ENCODE measurements at regions not wholly inside any gene's neighbourhood (a gene's known extent, or its start where the extent isn't known, plus 50 kb on each side); places are given as distances from the start of the nearest gene placed in this dataset.
"Not testable (repeated sequence)": the region's sequence is repeated elsewhere in the genome, so short reads cannot be mapped to it uniquely, and the experiment has no call there.

- DNase-seq: no peak
Measured at GRCh38 chr10:36489181-36489580, 636.2 kb upstream of the ANKRD30A start.

GRCh38 chr10:36488579-36488978 is 636.8 kb upstream of the ANKRD30A start:
- no peak for DNase-seq

GRCh38 chr10:36479073-36479472 is 646.3 kb upstream of the ANKRD30A start:
- DNase-seq: no peak

GRCh38 chr10:36476399-36476798 is 649.0 kb upstream of the ANKRD30A start:
- no peak for DNase-seq

- DNase-seq: no peak
Measured at GRCh38 chr10:36475746-36476145, 649.7 kb upstream of the ANKRD30A start.

GRCh38 chr10:36474456-36474855 is 650.9 kb upstream of the ANKRD30A start:
- DNase-seq: no peak

- no peak for DNase-seq
Measured at GRCh38 chr10:36473122-36473521, 652.3 kb upstream of the ANKRD30A start.

- no peak for DNase-seq
Measured at GRCh38 chr10:36469585-36469984, 655.8 kb upstream of the ANKRD30A start.

- DNase-seq: no peak
Measured at GRCh38 chr10:36468620-36469019, 656.8 kb upstream of the ANKRD30A start.

GRCh38 chr10:36465604-36466379 is 659.6 kb upstream of the ANKRD30A start:
- DNase-seq: no peak

GRCh38 chr10:36464291-36464690 is 661.1 kb upstream of the ANKRD30A start:
- DNase-seq: no peak

GRCh38 chr10:36463390-36463789 is 662.0 kb upstream of the ANKRD30A start:
- no peak for DNase-seq

GRCh38 chr10:36462194-36462593 is 663.2 kb upstream of the ANKRD30A start:
- DNase-seq: no peak

- DNase-seq: not testable (repeated sequence)
Measured at GRCh38 chr10:36458437-36458836, 667.0 kb upstream of the ANKRD30A start.

- DNase-seq: no peak
Measured at GRCh38 chr10:36457751-36458150, 667.6 kb upstream of the ANKRD30A start.

- DNase-seq: no peak
Measured at GRCh38 chr10:36455526-36456133, 669.8 kb upstream of the ANKRD30A start.

- no peak for DNase-seq
Measured at GRCh38 chr10:36452851-36453250, 672.5 kb upstream of the ANKRD30A start.

- no peak for DNase-seq
Measured at GRCh38 chr10:36451391-36451970, 673.9 kb upstream of the ANKRD30A start.

- DNase-seq: no peak
Measured at GRCh38 chr10:36450380-36450779, 675.0 kb upstream of the ANKRD30A start.

- no peak for DNase-seq
Measured at GRCh38 chr10:36448760-36449691, 676.4 kb upstream of the ANKRD30A start.

- DNase-seq: no peak
Measured at GRCh38 chr10:36446881-36447280, 678.5 kb upstream of the ANKRD30A start.

GRCh38 chr10:36443233-36443632 is 682.2 kb upstream of the ANKRD30A start:
- DNase-seq: no peak

- no peak for DNase-seq
Measured at GRCh38 chr10:36441557-36441956, 683.8 kb upstream of the ANKRD30A start.

All from T-helper 2 cell (primary cell).